Prostate gland (tissue), 2 donors: ENCODE measurements at regions not wholly inside any gene's neighbourhood (a gene's known extent, or its start where the extent isn't known, plus 50 kb on each side); places are given as distances from the start of the nearest gene placed in this dataset.

ENCODE experiments used
- DNase-seq: peaks from one replicate; pipeline ENCODE4 v3.0.0-alpha.2; 2019; ENCODE audit warnings: low spot score
- H3K27ac ChIP-seq, 2 donors: fragments of 200-600 bp; sonication (generic); 2 replicates each; pipeline ENCODE4 v1.5.1; 2017 to 2019
- H3K27me3 ChIP-seq: fragments of 200-600 bp; sonication (generic); replicated peaks from 2 replicates; pipeline ENCODE4 v1.5.1; 2019; ENCODE audit not compliant: insufficient read depth
- H3K36me3 ChIP-seq, 2 donors: fragments of 200-600 bp; sonication (generic); 1 replicate in 1 of 2; 2 replicates in 1 of 2; pipeline versions ENCODE4 v1.5.1 to v1.8.1; 2017 to 2019
- H3K4me1 ChIP-seq: fragments of 200-600 bp; sonication (generic); replicated peaks from 2 replicates; pipeline ENCODE4 v1.5.1; 2019
- H3K4me3 ChIP-seq, 2 donors: fragments of 200-600 bp; sonication (generic); 2 replicates each; pipeline ENCODE4 v1.5.1; 2017 to 2019
- H3K9me3 ChIP-seq: fragments of 200-600 bp; sonication (generic); 2 replicates; pipeline ENCODE4 v1.5.1; 2017
- CTCF ChIP-seq, 4 experiments: fragments of 200-600 bp in 2 of 4; fragments of 450-650 bp in 2 of 4; sonication (generic) in 2 of 4; IDR thresholded peaks; 1 replicate in 3 of 4; 2 replicates in 1 of 4; pipeline ENCODE4 v1.5.1; 2016 to 2019; ENCODE audit warnings: antibody characterized with exemption in 4 of 4, mild to moderate bottlenecking in 2 of 4, moderate library complexity in 2 of 4
- POLR2A ChIP-seq: fragments of 450-650 bp; IDR thresholded peaks from one replicate; pipeline ENCODE4 v1.6.1; 2016; ENCODE audit warnings: antibody characterized with exemption, mild to moderate bottlenecking
- POLR2AphosphoS5 ChIP-seq: sonication (generic); formaldehyde crosslinking; IDR thresholded peaks from one replicate; pipeline ENCODE4 v1.6.1; 2017; ENCODE audit warnings: antibody characterized with exemption
- WGBS: methylation state at CpG from one replicate; pipeline ENCODE4 v1.1.5; 2018; 5-methylcytosine and 5-hydroxymethylcytosine counted together
- intact Hi-C: fragments of 100-400 bp; cut with DNase I; formaldehyde crosslinking; loops from one replicate; pipeline ENCODE4 v1.14.2; 2022

- TF ChIP-seq POLR2A = no peak
- no peak for TF ChIP-seq POLR2AphosphoS5
Observed at GRCh38 chr7:86202833-86203232, 440.9 kb upstream of the GRM3 start.

GRCh38 chr7:86201767-86202166 is 441.9 kb upstream of the GRM3 start:
- Histone ChIP-seq H3K4me3 (no peak overlapping the region), H3K4me1 (no peaks in the 10 kb centered on the region), H3K36me3 (no peaks in the 10 kb centered on the region), H3K9me3 (no peaks in the 10 kb centered on the region), H3K27ac (no peak overlapping the region), H3K27me3 (no peaks in the 10 kb centered on the region)
- DNase-seq = no peak
- intact Hi-C loops = no loop called here
- TF ChIP-seq CTCF (IDR thresholded peaks at IDR 0.05) (no peak), POLR2AphosphoS5 (no peak), POLR2A (no peak)
- WGBS = 96% methylated on average over 5 of the region's 5 CpGs

More at GRCh38 chr7:86202833-86203232, 440.9 kb upstream of the GRM3 start:
- Histone ChIP-seq H3K4me1 (no peaks in the 10 kb centered on the region), H3K27me3 (no peaks in the 10 kb centered on the region), H3K36me3 (no peaks in the 10 kb centered on the region), H3K27ac (no peak overlapping the region), H3K4me3 (no peak overlapping the region), H3K9me3 (no peaks in the 10 kb centered on the region)
- intact Hi-C loops = no loop called here
- WGBS = 50% methylated on average over 3 of the region's 3 CpGs
- no peak for DNase-seq

GRCh38 chr7:86199881-86200614 is 443.7 kb upstream of the GRM3 start:
- Histone ChIP-seq H3K4me3 (no peak overlapping the region), H3K27me3 (no peaks in the 10 kb centered on the region), H3K4me1 (no peaks in the 10 kb centered on the region), H3K27ac (no peak overlapping the region), H3K36me3 (no peaks in the 10 kb centered on the region), H3K9me3 (no peaks in the 10 kb centered on the region)
- DNase-seq = no peak
- TF ChIP-seq CTCF (IDR thresholded peaks at IDR 0.05) (no peak), POLR2AphosphoS5 (no peak), POLR2A (no peak)
- 51% methylated on average over 3 of the region's 3 CpGs for WGBS
- intact Hi-C loops = no loop called here

- intact Hi-C loops = no loop called here
- no peak for DNase-seq
- TF ChIP-seq CTCF (IDR thresholded peaks at IDR 0.05) = no peak
- TF ChIP-seq POLR2AphosphoS5 = no peak
- no peak for TF ChIP-seq POLR2A
- Histone ChIP-seq H3K9me3 (no peaks in the 10 kb centered on the region), H3K4me1 (no peaks in the 10 kb centered on the region), H3K27ac (no peak overlapping the region), H3K27me3 (no peaks in the 10 kb centered on the region), H3K36me3 (no peaks in the 10 kb centered on the region), H3K4me3 (no peak overlapping the region)
Observed at GRCh38 chr7:86190351-86190750, 453.4 kb upstream of the GRM3 start.

- DNase-seq = no peak
- H3K27me3 ChIP-seq = no peaks in the 10 kb centered on the region
- WGBS = 54% methylated on average over 3 of the region's 3 CpGs
- no peaks in the 10 kb centered on the region for H3K4me1 ChIP-seq
- no peaks in the 10 kb centered on the region for H3K9me3 ChIP-seq
- no peak overlapping the region for H3K4me3 ChIP-seq
- H3K36me3 ChIP-seq = no peaks in the 10 kb centered on the region
- intact Hi-C loops = no loop called here
- H3K27ac ChIP-seq = no peak overlapping the region
- TF ChIP-seq CTCF (IDR thresholded peaks at IDR 0.05) (no peak), POLR2A (no peak), POLR2AphosphoS5 (no peak)
Observed at GRCh38 chr7:86181474-86181873, 462.2 kb upstream of the GRM3 start.
